Uterus (tissue), 2 donors: ENCODE measurements at regions not wholly inside any gene's neighbourhood (a gene's known extent, or its start where the extent isn't known, plus 50 kb on each side); places are given as distances from the start of the nearest gene placed in this dataset.

Experiments used
- POLR2A ChIP-seq, 2 donors: fragments of 450-650 bp; IDR thresholded peaks; one replicate each; pipeline ENCODE4 v1.6.1; 2016; ENCODE audit warnings: antibody characterized with exemption in 2 of 2, mild to moderate bottlenecking in 1 of 2, moderate library complexity in 1 of 2
- TF ChIP-seq, protein P1 (sequence below), 4 experiments: fragments of 200-600 bp in 2 of 4; fragments of 450-650 bp in 2 of 4; sonication (generic) in 2 of 4; IDR thresholded peaks; one replicate each; pipeline ENCODE4 v1.5.1; 2016 to 2019; ENCODE audit warnings: antibody characterized with exemption in 4 of 4, mild to moderate bottlenecking in 2 of 4, moderate library complexity in 1 of 4

DNA sequence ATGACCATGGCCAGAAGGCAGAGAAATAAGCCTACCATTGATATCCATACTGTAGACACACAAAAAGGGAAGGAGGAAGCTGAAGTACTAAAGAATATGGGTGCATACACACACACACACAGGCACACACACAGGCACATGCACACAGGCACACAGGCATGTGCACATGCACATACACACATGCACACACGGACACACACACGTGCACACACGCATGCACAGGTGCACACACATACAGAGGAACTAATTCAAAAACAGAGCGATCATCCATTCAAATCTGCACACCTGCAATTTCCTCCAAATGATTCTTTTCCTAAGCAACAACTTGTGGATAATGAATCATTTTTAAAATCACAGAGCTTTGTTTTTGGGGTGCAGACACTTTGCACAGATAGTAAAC is 166.7 kb upstream of the ADARB2 start:
- TF ChIP-seq, protein P1, sequence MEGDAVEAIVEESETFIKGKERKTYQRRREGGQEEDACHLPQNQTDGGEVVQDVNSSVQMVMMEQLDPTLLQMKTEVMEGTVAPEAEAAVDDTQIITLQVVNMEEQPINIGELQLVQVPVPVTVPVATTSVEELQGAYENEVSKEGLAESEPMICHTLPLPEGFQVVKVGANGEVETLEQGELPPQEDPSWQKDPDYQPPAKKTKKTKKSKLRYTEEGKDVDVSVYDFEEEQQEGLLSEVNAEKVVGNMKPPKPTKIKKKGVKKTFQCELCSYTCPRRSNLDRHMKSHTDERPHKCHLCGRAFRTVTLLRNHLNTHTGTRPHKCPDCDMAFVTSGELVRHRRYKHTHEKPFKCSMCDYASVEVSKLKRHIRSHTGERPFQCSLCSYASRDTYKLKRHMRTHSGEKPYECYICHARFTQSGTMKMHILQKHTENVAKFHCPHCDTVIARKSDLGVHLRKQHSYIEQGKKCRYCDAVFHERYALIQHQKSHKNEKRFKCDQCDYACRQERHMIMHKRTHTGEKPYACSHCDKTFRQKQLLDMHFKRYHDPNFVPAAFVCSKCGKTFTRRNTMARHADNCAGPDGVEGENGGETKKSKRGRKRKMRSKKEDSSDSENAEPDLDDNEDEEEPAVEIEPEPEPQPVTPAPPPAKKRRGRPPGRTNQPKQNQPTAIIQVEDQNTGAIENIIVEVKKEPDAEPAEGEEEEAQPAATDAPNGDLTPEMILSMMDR (IDR thresholded peaks at IDR 0.05), result no peak
- no peak for TF ChIP-seq POLR2A (IDR thresholded peaks at IDR 0.05)
